ENCODE measurements at regions not wholly inside any gene's neighbourhood (a gene's known extent, or its start where the extent isn't known, plus 50 kb on each side); places are given as distances from the start of the nearest gene placed in this dataset.

- no peak for TF ChIP-seq POLR2A (IDR thresholded peaks at IDR 0.05; ENCODE audit: low read depth, low read length)
- no peak for TF ChIP-seq POLR2AphosphoS5 (IDR thresholded peaks at IDR 0.05; ENCODE audit: low read depth, low read length)
- TF ChIP-seq TAF1 (IDR thresholded peaks at IDR 0.05; ENCODE audit: low read depth, low read length): no peak
Measured at GRCh38 chr17:77465358-77466041, 324.7 kb downstream of the SEC14L1 start.
